SK-N-SH treated with all-trans-retinoic acid at 6 μM for 48 hours (cell line): ENCODE measurements at regions not wholly inside any gene's neighbourhood (a gene's known extent, or its start where the extent isn't known, plus 50 kb on each side); places are given as distances from the start of the nearest gene placed in this dataset.

Source experiments
- ARNTL ChIP-seq: fragments of 450-650 bp; formaldehyde crosslinking; IDR thresholded peaks from 2 replicates; pipeline ENCODE4 v1.5.0; 2020; ENCODE audit warnings: low read depth, mild to moderate bottlenecking, moderate library complexity, borderline replicate concordance
- BACH2 ChIP-seq: fragments of 250-450 bp; sonication (Bioruptor Pico); IDR thresholded peaks from 2 replicates; pipeline ENCODE4 v1.9.0; 2021; ENCODE audit warnings: mild to moderate bottlenecking, borderline replicate concordance
- CSDC2 ChIP-seq: fragments of 250-450 bp; sonication (Bioruptor Pico); IDR thresholded peaks from 2 replicates; pipeline ENCODE4 v1.5.0; 2020; ENCODE audit warnings: mild to moderate bottlenecking, moderate library complexity
- CSRNP3 ChIP-seq: fragments of 250-450 bp; sonication (Bioruptor Pico); IDR thresholded peaks from 2 replicates; pipeline ENCODE4 v1.5.1; 2021; ENCODE audit warnings: mild to moderate bottlenecking, moderate library complexity
- ISL1 ChIP-seq: fragments of 250-450 bp; sonication (Bioruptor Pico); IDR thresholded peaks from 2 replicates; pipeline ENCODE4 v2.1.2; 2022; ENCODE audit warnings: mild to moderate bottlenecking, moderate library complexity
- OSR1 ChIP-seq: fragments of 250-450 bp; sonication (Bioruptor Pico); IDR thresholded peaks from 2 replicates; pipeline ENCODE4 v1.8.0; 2022; ENCODE audit warnings: moderate library complexity, mild to moderate bottlenecking, inconsistent platforms
- PATZ1 ChIP-seq: fragments of 250-450 bp; sonication (Bioruptor Pico); IDR thresholded peaks from 2 replicates; pipeline ENCODE4 v1.8.0; 2020; ENCODE audit warnings: mild to moderate bottlenecking, moderate library complexity, borderline replicate concordance
- RARB ChIP-seq: fragments of 250-450 bp; sonication (Bioruptor Pico); IDR thresholded peaks from 2 replicates; pipeline ENCODE4 v1.8.0; 2021; ENCODE audit warnings: mild to moderate bottlenecking, moderate library complexity
- SNAI2 ChIP-seq: fragments of 250-450 bp; sonication (Bioruptor Pico); IDR thresholded peaks from 2 replicates; pipeline ENCODE4 v1.5.0; 2020; ENCODE audit warnings: mild to moderate bottlenecking, moderate library complexity
- TCF4 ChIP-seq: fragments of 250-450 bp; sonication (Bioruptor Pico); IDR thresholded peaks from 2 replicates; pipeline ENCODE4 v1.8.0; 2021; ENCODE audit warnings: mild to moderate bottlenecking, moderate library complexity, borderline replicate concordance
- TSHZ2 ChIP-seq: fragments of 250-450 bp; sonication (Bioruptor Pico); IDR thresholded peaks from 2 replicates; pipeline ENCODE4 v1.5.0; 2020; ENCODE audit warnings: mild to moderate bottlenecking, moderate library complexity
- ZC3H10 ChIP-seq: fragments of 250-450 bp; sonication (Bioruptor Pico); IDR thresholded peaks from 2 replicates; pipeline ENCODE4 v1.5.1; 2021; ENCODE audit warnings: mild to moderate bottlenecking, moderate library complexity
- ZFP3 ChIP-seq: fragments of 250-450 bp; sonication (Bioruptor Pico); IDR thresholded peaks from 2 replicates; pipeline ENCODE4 v1.5.0; 2020; ENCODE audit warnings: mild to moderate bottlenecking, moderate library complexity
- ZNF565 ChIP-seq: fragments of 450-650 bp; formaldehyde crosslinking; conservative IDR thresholded peaks from 2 replicates; pipeline ENCODE4 v1.5.0; 2020; ENCODE audit warnings: low read depth, mild to moderate bottlenecking, moderate library complexity

DNA sequence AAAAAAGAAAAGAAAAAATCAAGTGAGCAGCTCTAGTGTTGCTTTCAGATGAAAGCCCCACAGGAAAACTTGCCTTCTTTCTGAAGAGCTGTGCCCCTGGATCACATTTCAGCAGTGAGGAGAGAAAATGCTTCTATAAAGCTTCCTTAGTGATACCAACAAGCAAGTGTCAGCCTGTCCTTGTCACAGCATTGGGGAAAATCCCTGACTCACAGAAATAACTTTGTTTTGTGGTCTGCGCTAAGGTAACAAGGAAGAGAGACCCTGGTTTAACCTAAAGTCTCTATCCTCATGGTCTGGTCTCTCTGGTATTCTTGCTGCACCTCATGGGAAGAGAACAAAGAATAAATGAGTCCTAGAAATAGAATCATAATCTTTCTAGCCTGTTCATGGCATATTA is 885.2 kb upstream of the SORCS1 start:
- no peak for TF ChIP-seq BACH2 (CRISPR knock-in tag)
- TF ChIP-seq TSHZ2 (CRISPR knock-in tag) = no peak
- TF ChIP-seq PATZ1 = no peak
- TF ChIP-seq SNAI2 (CRISPR knock-in tag) = no peak
- TF ChIP-seq TCF4 (CRISPR knock-in tag) = no peak
- TF ChIP-seq ZFP3 (CRISPR knock-in tag) = no peak
- no peak for TF ChIP-seq ISL1 (CRISPR knock-in tag)
- TF ChIP-seq ZC3H10 (CRISPR knock-in tag) = no peak
- no peak for TF ChIP-seq ARNTL
- no peak for TF ChIP-seq CSRNP3
- TF ChIP-seq CSDC2 (CRISPR knock-in tag) = no peak
- no peak for TF ChIP-seq OSR1
- TF ChIP-seq ZNF565 = no peak
- TF ChIP-seq RARB (CRISPR knock-in tag) = no peak
